Cardiac muscle cell (in vitro differentiated cells and primary cell): ENCODE measurements at regions not wholly inside any gene's neighbourhood (a gene's known extent, or its start where the extent isn't known, plus 50 kb on each side); places are given as distances from the start of the nearest gene placed in this dataset.

Source experiments
- DNase-seq, 2 donors: peaks; one replicate each; pipeline versions ENCODE4 v3.0.0 to v3.0.0-alpha.2; 2010 to 2017; ENCODE audit warnings: low read depth in 1 of 2, low spot score in 1 of 2
- H3K27ac ChIP-seq: fragments of 200-600 bp; sonication (generic); 2 replicates; pipeline ENCODE4 v1.5.1; 2016
- H3K27me3 ChIP-seq: fragments of 200-600 bp; sonication (generic); 2 replicates; pipeline ENCODE4 v1.6.0; 2016; ENCODE audit warnings: control low read depth
- H3K36me3 ChIP-seq: fragments of 200-600 bp; sonication (generic); 2 replicates; pipeline ENCODE4 v1.5.1; 2016; ENCODE audit warnings: control low read depth
- H3K4me1 ChIP-seq: fragments of 200-600 bp; sonication (generic); 2 replicates; pipeline ENCODE4 v1.8.1; 2017; ENCODE audit warnings: low read depth, mild to moderate bottlenecking, mixed run types
- H3K4me3 ChIP-seq: fragments of 200-600 bp; sonication (generic); 2 replicates; pipeline ENCODE4 v1.5.1; 2016; ENCODE audit warnings: mild to moderate bottlenecking
- H3K9me3 ChIP-seq: fragments of 200-600 bp; sonication (generic); 2 replicates; pipeline ENCODE4 v1.5.1; 2017; ENCODE audit warnings: low read depth, mild to moderate bottlenecking, control low read depth
- TF ChIP-seq, protein P1 (sequence below): IDR thresholded peaks from 2 replicates; pipeline ENCODE4 v1.5.1; 2012; ENCODE audit warnings: low read depth, mild to moderate bottlenecking, low read length

DNA sequence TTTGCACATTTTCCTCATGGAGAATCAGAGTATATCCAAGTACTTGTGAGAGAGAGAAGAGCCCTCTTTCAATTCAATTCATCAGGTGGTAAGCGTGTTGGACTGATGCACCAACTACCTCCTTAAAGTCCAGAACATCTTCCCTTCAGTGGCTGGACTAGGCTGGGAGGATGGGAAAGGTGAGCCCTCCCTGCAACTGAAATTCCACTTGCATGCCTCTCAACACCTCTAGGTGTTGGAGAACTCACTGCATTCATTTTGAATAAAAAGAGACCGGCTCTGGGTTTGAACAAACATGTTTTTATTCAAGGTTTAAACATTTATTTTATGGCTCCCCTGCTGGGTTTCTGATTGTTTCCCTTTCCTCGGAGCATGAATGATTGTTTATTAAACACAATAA, 573.5 kb downstream of the CCSER2 start:
- Histone ChIP-seq H3K4me3 (no peak overlapping the region), H3K27ac (peak overlapping the region; percentile 86), H3K27me3 (no peaks in the 10 kb centered on the region), H3K4me1 (peaks cover 21% of the 10 kb centered on the region), H3K9me3 (no peaks in the 10 kb centered on the region), H3K36me3 (no peaks in the 10 kb centered on the region)
- TF ChIP-seq, protein P1, sequence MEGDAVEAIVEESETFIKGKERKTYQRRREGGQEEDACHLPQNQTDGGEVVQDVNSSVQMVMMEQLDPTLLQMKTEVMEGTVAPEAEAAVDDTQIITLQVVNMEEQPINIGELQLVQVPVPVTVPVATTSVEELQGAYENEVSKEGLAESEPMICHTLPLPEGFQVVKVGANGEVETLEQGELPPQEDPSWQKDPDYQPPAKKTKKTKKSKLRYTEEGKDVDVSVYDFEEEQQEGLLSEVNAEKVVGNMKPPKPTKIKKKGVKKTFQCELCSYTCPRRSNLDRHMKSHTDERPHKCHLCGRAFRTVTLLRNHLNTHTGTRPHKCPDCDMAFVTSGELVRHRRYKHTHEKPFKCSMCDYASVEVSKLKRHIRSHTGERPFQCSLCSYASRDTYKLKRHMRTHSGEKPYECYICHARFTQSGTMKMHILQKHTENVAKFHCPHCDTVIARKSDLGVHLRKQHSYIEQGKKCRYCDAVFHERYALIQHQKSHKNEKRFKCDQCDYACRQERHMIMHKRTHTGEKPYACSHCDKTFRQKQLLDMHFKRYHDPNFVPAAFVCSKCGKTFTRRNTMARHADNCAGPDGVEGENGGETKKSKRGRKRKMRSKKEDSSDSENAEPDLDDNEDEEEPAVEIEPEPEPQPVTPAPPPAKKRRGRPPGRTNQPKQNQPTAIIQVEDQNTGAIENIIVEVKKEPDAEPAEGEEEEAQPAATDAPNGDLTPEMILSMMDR: no peak
- peak in 1 of 2 donors; percentile 70 for DNase-seq

DNA sequence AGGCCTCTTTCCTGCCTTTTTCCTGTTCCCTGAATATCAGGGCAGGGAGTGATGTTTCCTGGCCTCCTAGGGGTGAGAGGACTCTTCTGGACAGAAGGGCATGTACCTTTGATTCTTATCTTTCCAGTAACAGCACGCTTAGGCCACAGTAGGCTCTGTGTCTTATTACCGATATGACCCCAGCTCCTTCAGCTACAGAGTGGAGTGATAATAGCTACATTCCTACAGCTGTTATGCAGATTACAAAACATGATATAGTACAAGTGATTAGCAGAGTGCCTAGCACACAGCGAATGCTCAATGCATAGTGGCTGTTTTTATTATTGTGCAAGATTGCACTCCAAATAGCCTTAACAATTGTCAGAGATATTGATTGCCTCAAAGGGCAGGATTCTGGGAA, 574.2 kb downstream of the CCSER2 start:
- peaks cover 26% of the 10 kb centered on the region for H3K4me1 ChIP-seq
- TF ChIP-seq, protein P1: no peak
- H3K9me3 ChIP-seq: no peaks in the 10 kb centered on the region
- no peak overlapping the region for H3K4me3 ChIP-seq
- H3K27me3 ChIP-seq: no peaks in the 10 kb centered on the region
- H3K27ac ChIP-seq: peak overlapping the region; percentile 86
- peak in 1 of 2 donors; percentile 23 for DNase-seq
- H3K36me3 ChIP-seq: no peaks in the 10 kb centered on the region

DNA sequence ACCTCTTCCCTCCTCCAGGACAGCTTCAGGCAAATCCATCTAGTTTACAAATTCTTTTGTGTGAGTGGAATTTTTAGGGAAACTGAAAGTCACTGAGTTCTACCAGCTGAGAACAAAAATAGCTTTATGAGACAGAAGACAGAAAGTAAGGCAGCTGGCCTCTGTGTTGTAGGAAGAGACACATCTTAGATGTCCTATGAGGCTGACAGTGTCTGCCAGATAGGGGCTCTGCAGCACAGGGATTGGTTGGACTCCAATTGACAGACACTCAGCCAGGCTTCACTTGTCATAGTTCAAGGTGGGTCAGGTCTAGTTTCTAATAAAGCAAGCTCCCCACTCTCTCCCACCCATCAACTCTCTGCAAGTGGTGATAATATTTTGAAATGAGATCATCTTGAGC, 574.9 kb downstream of the CCSER2 start:
- H3K4me3 ChIP-seq: no peak overlapping the region
- DNase-seq: no peak
- H3K36me3 ChIP-seq: no peaks in the 10 kb centered on the region
- peaks cover 31% of the 10 kb centered on the region for H3K4me1 ChIP-seq
- H3K27me3 ChIP-seq: no peaks in the 10 kb centered on the region
- no peaks in the 10 kb centered on the region for H3K9me3 ChIP-seq
- peak overlapping the region; percentile 86 for H3K27ac ChIP-seq
- TF ChIP-seq, protein P1: no peak

DNA sequence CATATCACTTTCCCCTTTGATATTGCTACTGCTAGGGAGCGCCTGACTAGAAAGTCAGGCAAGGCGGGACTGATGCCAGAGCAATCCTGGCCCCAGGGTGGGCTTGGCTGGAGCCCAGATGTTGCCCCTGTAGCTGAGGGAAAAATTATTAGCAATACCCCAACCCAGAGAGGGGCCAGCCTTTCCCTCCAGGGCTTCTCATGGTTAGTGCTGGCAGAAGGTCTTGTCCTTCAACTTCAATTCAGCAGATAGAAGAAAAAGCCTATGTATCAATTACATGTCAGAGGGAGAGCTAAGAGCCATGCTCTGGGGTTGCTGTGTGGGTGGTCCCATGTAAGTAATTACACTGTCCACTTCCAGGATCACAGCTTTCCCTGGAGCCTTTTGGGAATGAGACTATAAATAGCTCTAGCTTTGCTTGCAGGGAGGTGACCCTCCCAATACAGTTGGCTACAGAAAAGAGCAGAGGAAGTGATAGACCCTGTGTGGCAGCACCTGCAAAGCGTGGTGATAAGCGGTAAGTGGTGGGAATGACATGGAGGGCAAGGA, 579.1 kb downstream of the CCSER2 start:
- H3K27ac ChIP-seq: no peak overlapping the region
- no peak overlapping the region for H3K4me3 ChIP-seq
- TF ChIP-seq, protein P1: no peak
- DNase-seq: peak in 1 of 2 donors; percentile 55
- no peaks in the 10 kb centered on the region for H3K9me3 ChIP-seq
- no peaks in the 10 kb centered on the region for H3K27me3 ChIP-seq
- no peaks in the 10 kb centered on the region for H3K36me3 ChIP-seq
- H3K4me1 ChIP-seq: peaks cover 18% of the 10 kb centered on the region

DNA sequence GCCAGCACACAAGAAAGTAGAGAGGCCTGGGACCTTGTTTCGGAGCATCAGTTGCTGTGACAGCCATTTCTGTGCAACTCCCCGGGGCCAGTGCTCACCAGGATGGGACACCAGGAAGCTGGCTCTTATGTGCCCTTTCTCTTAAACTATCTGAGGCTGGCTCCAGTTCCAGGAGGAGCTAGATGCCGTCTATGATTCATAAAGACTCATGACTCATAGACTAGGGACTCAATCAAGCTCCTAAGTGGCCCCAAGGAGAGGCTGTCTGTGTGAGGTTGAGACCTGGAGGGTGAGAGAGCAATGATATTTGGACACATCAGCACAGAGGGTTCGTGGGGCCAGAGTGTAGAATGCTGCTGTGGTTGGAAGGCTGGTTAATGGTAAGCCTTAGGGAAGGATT, 580.1 kb downstream of the CCSER2 start:
- H3K27me3 ChIP-seq: no peaks in the 10 kb centered on the region
- TF ChIP-seq, protein P1: no peak
- H3K27ac ChIP-seq: no peak overlapping the region
- DNase-seq: no peak
- H3K9me3 ChIP-seq: no peaks in the 10 kb centered on the region
- peaks cover 10% of the 10 kb centered on the region for H3K4me1 ChIP-seq
- no peak overlapping the region for H3K4me3 ChIP-seq
- no peaks in the 10 kb centered on the region for H3K36me3 ChIP-seq
